ENCODE measurements at regions not wholly inside any gene's neighbourhood (a gene's known extent, or its start where the extent isn't known, plus 50 kb on each side); places are given as distances from the start of the nearest gene placed in this dataset.
"Not testable (repeated sequence)": the region's sequence is repeated elsewhere in the genome, so short reads cannot be mapped to it uniquely, and the experiment has no call there.

DNA sequence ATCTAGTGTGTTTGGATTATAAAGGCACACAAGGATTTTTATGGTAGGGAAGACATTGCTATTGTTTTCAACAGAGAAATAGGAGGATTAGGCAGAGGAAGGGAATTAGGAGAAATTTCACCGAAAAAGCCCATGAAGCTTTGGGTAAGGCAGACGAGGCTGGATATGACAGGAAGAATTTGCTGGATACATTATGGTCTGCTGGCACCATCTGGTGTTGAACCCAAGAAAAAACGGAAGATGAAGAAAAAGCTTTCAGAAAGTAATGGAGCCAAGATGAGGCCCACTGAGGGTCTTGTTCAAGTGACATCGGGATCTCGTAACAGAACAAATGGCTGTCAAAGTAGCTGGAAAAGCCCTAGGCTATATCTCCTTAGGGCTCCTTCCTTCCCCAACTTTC lies 56.5 kb downstream of the OR2J2 start:
- TF ChIP-seq JUND (IDR thresholded peaks at IDR 0.05; ENCODE audit: low read depth), result no peak
- in situ Hi-C loops (cut with HindIII; ENCODE audit: low pct_unique_long_range_greater_than_20kb, low sequenced_read_pairs), result no loop called here
- peak in 1 of 2 experiments; percentile 10 for DNase-seq (ENCODE audit: low read depth in 1 of 2, low spot score in 1 of 2)

DNA sequence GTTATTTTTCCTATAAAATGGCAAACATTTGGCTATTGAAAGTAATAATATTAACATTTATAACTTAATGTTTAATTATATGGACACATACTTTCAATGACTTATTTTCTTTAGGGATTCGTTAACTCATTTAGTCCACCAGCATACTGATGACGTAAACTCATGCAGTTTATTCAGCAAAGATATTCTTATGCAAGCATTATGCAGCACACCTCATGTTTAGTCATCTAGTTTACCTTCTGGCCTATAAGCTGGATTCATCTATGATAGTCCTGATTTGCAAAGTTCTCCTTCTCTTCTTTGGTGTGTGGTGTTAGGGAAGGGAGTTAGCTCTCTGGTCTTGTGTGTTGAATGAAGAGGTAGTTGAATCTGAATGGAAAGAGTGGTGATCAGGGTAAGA lies 60.0 kb downstream of the OR2J2 start:
- TF ChIP-seq JUND (IDR thresholded peaks at IDR 0.05; ENCODE audit: low read depth), result no peak
- in situ Hi-C loops (cut with HindIII; ENCODE audit: low pct_unique_long_range_greater_than_20kb, low sequenced_read_pairs), result no loop called here
- DNase-seq (ENCODE audit: low read depth in 1 of 2, low spot score in 1 of 2), result no peak

DNA sequence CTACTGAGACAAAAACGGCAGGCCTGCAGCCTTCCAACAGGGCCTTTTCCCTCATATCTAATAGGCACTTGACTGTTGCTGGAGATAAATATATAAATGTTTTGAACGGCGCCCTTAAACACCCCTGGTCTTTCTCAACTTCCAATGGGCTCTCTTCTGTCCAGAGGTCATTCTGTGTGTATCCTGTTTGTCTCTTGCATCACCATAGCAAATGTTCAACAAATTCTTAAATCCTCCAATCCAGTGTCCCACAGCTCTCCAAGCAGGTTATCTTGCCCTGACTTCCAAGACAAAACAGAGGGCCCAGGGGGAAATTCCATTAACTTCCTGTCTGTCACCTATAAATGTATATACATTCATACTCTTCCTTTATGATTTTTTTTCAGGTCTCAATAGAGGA lies 62.0 kb downstream of the OR2J2 start:
- in situ Hi-C loops (cut with HindIII; ENCODE audit: low pct_unique_long_range_greater_than_20kb, low sequenced_read_pairs), result no loop called here
- no peak for TF ChIP-seq JUND (IDR thresholded peaks at IDR 0.05; ENCODE audit: low read depth)
- DNase-seq (ENCODE audit: low read depth in 1 of 2, low spot score in 1 of 2), result no peak

DNA sequence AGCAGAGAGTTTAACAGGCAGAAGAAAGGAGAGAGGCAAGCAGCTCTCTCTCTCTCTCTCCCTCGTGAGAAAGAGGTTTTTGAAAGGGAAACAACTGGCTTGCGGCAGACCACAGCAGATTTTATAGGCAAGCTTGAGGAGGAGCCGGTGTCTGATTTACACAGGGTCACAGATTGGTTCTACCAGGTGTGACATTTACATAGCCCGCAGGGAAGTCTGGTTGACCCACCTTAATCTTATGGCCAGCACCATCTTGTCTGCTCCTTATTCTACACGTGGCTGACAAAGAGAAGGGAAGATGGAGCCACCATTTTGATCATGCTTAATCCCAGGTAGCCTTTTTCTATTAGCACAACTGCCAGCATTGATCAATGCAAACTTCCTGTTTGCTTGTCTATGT lies 65.4 kb downstream of the OR2J2 start:
- in situ Hi-C loops (cut with HindIII; ENCODE audit: low pct_unique_long_range_greater_than_20kb, low sequenced_read_pairs), result no loop called here
- DNase-seq (ENCODE audit: low read depth in 1 of 2, low spot score in 1 of 2), result no peak
- TF ChIP-seq JUND (IDR thresholded peaks at IDR 0.05; ENCODE audit: low read depth), result no peak

GRCh38 chr6:29236634-29237033 lies 64.9 kb upstream of the OR14J1 start:
- in situ Hi-C loops (cut with HindIII; ENCODE audit: low pct_unique_long_range_greater_than_20kb, low sequenced_read_pairs), result no loop called here
- DNase-seq (ENCODE audit: low read depth in 1 of 2, low spot score in 1 of 2), result no peak
- TF ChIP-seq JUND (IDR thresholded peaks at IDR 0.05; ENCODE audit: low read depth), result no peak

DNA sequence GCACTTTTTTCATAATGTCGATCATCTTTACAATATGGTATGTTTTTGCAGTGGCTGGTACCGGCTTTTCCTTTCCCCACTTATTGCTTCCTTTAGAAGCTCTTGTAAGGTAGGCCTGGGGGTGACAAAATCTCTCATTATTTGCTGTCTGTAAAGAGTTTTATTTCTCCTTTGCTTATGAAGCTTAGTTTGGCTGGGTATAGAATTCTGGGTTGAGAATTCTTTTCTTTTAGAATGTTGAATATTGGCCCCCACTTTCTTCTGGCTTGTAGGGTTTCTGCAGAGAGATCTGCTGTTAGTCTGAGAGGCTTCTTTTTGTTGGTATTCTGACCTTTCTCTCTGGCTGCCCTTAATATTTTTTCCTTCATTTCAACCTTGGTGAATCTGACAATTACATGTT lies 58.5 kb upstream of the OR14J1 start:
- not testable (repeated sequence) for DNase-seq (ENCODE audit: low read depth in 1 of 2, low spot score in 1 of 2)

More for the DNA sequence above, 58.5 kb upstream of the OR14J1 start:
- in situ Hi-C loops (cut with HindIII; ENCODE audit: low pct_unique_long_range_greater_than_20kb, low sequenced_read_pairs), result not testable (repeated sequence)

All from T47D (cell line).